A549 (cell line): ENCODE measurements at regions not wholly inside any gene's neighbourhood (a gene's known extent, or its start where the extent isn't known, plus 50 kb on each side); places are given as distances from the start of the nearest gene placed in this dataset.

Experiments used
- ATOH8 ChIP-seq: fragments of 250-450 bp; sonication (Bioruptor Pico); IDR thresholded peaks from 2 replicates; pipeline ENCODE4 v1.5.0; 2020; ENCODE audit warnings: low read depth, mild to moderate bottlenecking, moderate library complexity
- CTCF ChIP-seq: fragments of >200 bp; sonication (Bioruptor Twin); formaldehyde crosslinking; IDR thresholded peaks from 3 replicates; pipeline ENCODE4 v1.5.1; 2016
- ESRRA ChIP-seq: fragments of 150-350 bp; IDR thresholded peaks from 2 replicates; pipeline ENCODE4 v1.6.1; 2014; ENCODE audit warnings: mild to moderate bottlenecking, low read length, borderline replicate concordance
- FOSL2 ChIP-seq, 2 experiments: fragments of 450-650 bp in 1 of 2; fragments of >200 bp in 1 of 2; sonication (Bioruptor Twin) in 1 of 2; formaldehyde crosslinking; IDR thresholded peaks; 2 replicates each; pipeline versions ENCODE4 v1.5.0 to v1.6.1; 2016 to 2020; ENCODE audit warnings: mild to moderate bottlenecking in 1 of 2, moderate library complexity in 1 of 2
- KDM1A ChIP-seq: fragments of 200-600 bp; sonication (generic); IDR thresholded peaks from 2 replicates; pipeline ENCODE4 v1.6.1; 2016; ENCODE audit warnings: low read depth, mild to moderate bottlenecking
- MAX ChIP-seq: IDR thresholded peaks from 2 replicates; pipeline ENCODE4 v1.6.1; 2012
- MAZ ChIP-seq: fragments of 150-350 bp; IDR thresholded peaks from 2 replicates; pipeline ENCODE4 v1.6.1; 2014; ENCODE audit warnings: antibody characterized with exemption, low read depth, low read length, borderline replicate concordance
- POLR2A ChIP-seq: IDR thresholded peaks from 2 replicates; pipeline ENCODE4 v1.6.1; 2012; ENCODE audit warnings: mild to moderate bottlenecking, low read length
- RAD21 ChIP-seq, 2 experiments: fragments of >200 bp in 1 of 2; sonication (Bioruptor Twin) in 1 of 2; formaldehyde crosslinking in 1 of 2; IDR thresholded peaks in 1 of 2; conservative IDR thresholded peaks in 1 of 2; 2 replicates in 1 of 2; 3 replicates in 1 of 2; pipeline ENCODE4 v1.6.1; 2012 to 2018; ENCODE audit warnings: inconsistent platforms in 1 of 2
- REST ChIP-seq: fragments of 200-600 bp; sonication (generic); IDR thresholded peaks from 2 replicates; pipeline ENCODE4 v1.6.1; 2016; ENCODE audit warnings: antibody characterized with exemption, mild to moderate bottlenecking, moderate library complexity

- TF ChIP-seq POLR2A (no peak), RAD21 (conservative IDR thresholded peaks at IDR 0.05 in 1 of 2, IDR thresholded peaks at IDR 0.05 in 1 of 2) (no peak), CTCF (no peak), FOSL2 (IDR thresholded peaks at IDR 0.05) (no peak), FOSL2 (CRISPR knock-in tag; IDR thresholded peaks at IDR 0.05) (no peak), KDM1A (no peak), ATOH8 (CRISPR knock-in tag) (no peak), REST (no peak), MAZ (no peak), ESRRA (no peak), MAX (no peak)
Measured at GRCh38 chr13:24616514-24616913, 63.7 kb upstream of the ATP12A start.
